HG03159 (cell line): ENCODE measurements at regions not wholly inside any gene's neighbourhood (a gene's known extent, or its start where the extent isn't known, plus 50 kb on each side); places are given as distances from the start of the nearest gene placed in this dataset.

ENCODE experiments used
- ATAC-seq: cut with Tn5 transposase; IDR thresholded peaks from one replicate; pipeline ENCODE4 v1.9.1; 2021; ENCODE audit warnings: mild to moderate bottlenecking, moderate library complexity; ENCODE audit not compliant: unreplicated experiment

- ATAC-seq, result no peak
These were observed 189.7 kb upstream of the CDKN3 start for GRCh38 chr14:54207075-54207474.

- no peak for ATAC-seq
These were observed 189.0 kb upstream of the CDKN3 start for GRCh38 chr14:54207476-54208462.

GRCh38 chr14:54208751-54209150, 188.1 kb upstream of the CDKN3 start:
- no peak for ATAC-seq

- no peak for ATAC-seq
These were observed 187.1 kb upstream of the CDKN3 start for GRCh38 chr14:54209511-54210250.

- ATAC-seq, result no peak
These were observed 185.1 kb upstream of the CDKN3 start for GRCh38 chr14:54211551-54212308.

GRCh38 chr14:54213536-54213935, 183.3 kb upstream of the CDKN3 start:
- ATAC-seq, result no peak

GRCh38 chr14:54216827-54217226, 180.0 kb upstream of the CDKN3 start:
- no peak for ATAC-seq

GRCh38 chr14:54219261-54220070, 177.3 kb upstream of the CDKN3 start:
- no peak for ATAC-seq

GRCh38 chr14:54220071-54220703, 176.6 kb upstream of the CDKN3 start:
- no peak for ATAC-seq

- ATAC-seq, result no peak
These were observed 175.9 kb upstream of the CDKN3 start for GRCh38 chr14:54220704-54221431.

GRCh38 chr14:54221432-54221803, 175.4 kb upstream of the CDKN3 start:
- ATAC-seq, result no peak

GRCh38 chr14:54221971-54222370, 174.8 kb upstream of the CDKN3 start:
- no peak for ATAC-seq

- ATAC-seq, result no peak
These were observed 172.9 kb upstream of the CDKN3 start for GRCh38 chr14:54223831-54224402.

GRCh38 chr14:54225457-54226060, 171.2 kb upstream of the CDKN3 start:
- no peak for ATAC-seq

GRCh38 chr14:54226103-54226502, 170.7 kb upstream of the CDKN3 start:
- no peak for ATAC-seq

- ATAC-seq, result no peak
These were observed 170.2 kb upstream of the CDKN3 start for GRCh38 chr14:54226558-54226957.

GRCh38 chr14:54229136-54229535, 167.7 kb upstream of the CDKN3 start:
- ATAC-seq, result no peak

GRCh38 chr14:54230645-54231044, 166.2 kb upstream of the CDKN3 start:
- ATAC-seq, result no peak

- ATAC-seq, result no peak
These were observed 164.1 kb upstream of the CDKN3 start for GRCh38 chr14:54232735-54233134.
